ENCODE measurements at regions not wholly inside any gene's neighbourhood (a gene's known extent, or its start where the extent isn't known, plus 50 kb on each side); places are given as distances from the start of the nearest gene placed in this dataset.

- H3F3A ChIP-seq (ENCODE audit: insufficient read depth), result no peaks in the 10 kb centered on the region
- no peaks in the 10 kb centered on the region for H4K20me1 ChIP-seq (ENCODE audit: low read depth, low read length)
- H3K36me3 ChIP-seq (ENCODE audit: low read length), result no peaks in the 10 kb centered on the region
- H3K4me2 ChIP-seq (ENCODE audit: low read depth, low read length, poor library complexity, severe bottlenecking), result no peak overlapping the region
- H3K27me3 ChIP-seq (ENCODE audit: low read length), result no peaks in the 10 kb centered on the region
- 0 out of 2 replicates have a peak, but pooled peaks cover 5% of the 10 kb centered on the region for H3K9me2 ChIP-seq (replicated peaks; ENCODE audit: insufficient read depth, low read length)
- no peak overlapping the region for H3K27ac ChIP-seq (ENCODE audit: low read depth, low read length)
- no peak overlapping the region for H3K9ac ChIP-seq (ENCODE audit: low read length)
- H3K79me2 ChIP-seq (ENCODE audit: insufficient read depth, low read length), result no peaks in the 10 kb centered on the region
- no peaks in the 10 kb centered on the region for H3K9me3 ChIP-seq (ENCODE audit: insufficient read depth, low read length)
- H2AFZ ChIP-seq (ENCODE audit: low read depth, low read length, severe bottlenecking), result no peak overlapping the region
- TF ChIP-seq CTCF (IDR thresholded peaks at IDR 0.05; ENCODE audit: insufficient read depth, low read length, poor library complexity, severe bottlenecking) (no peak), EZH2phosphoT487 (conservative IDR thresholded peaks at IDR 0.05; ENCODE audit: low read length) (no peak)
- no peak overlapping the region for H3K4me3 ChIP-seq (ENCODE audit: insufficient read depth, low read length, poor library complexity, severe bottlenecking)
Observed at GRCh38 chr17:70891306-70891705, 722.0 kb downstream of the KCNJ2 start.

GRCh38 chr17:70892527-70892926 lies 723.2 kb downstream of the KCNJ2 start:
- H3K79me2 ChIP-seq (ENCODE audit: insufficient read depth, low read length), result no peaks in the 10 kb centered on the region
- H4K20me1 ChIP-seq (ENCODE audit: low read depth, low read length), result no peaks in the 10 kb centered on the region
- TF ChIP-seq CTCF (IDR thresholded peaks at IDR 0.05; ENCODE audit: insufficient read depth, low read length, poor library complexity, severe bottlenecking) (no peak), EZH2phosphoT487 (conservative IDR thresholded peaks at IDR 0.05; ENCODE audit: low read length) (no peak)
- H2AFZ ChIP-seq (ENCODE audit: low read depth, low read length, severe bottlenecking), result no peak overlapping the region
- H3K4me2 ChIP-seq (ENCODE audit: low read depth, low read length, poor library complexity, severe bottlenecking), result no peak overlapping the region
- H3K27ac ChIP-seq (ENCODE audit: low read depth, low read length), result no peak overlapping the region
- H3K9me2 ChIP-seq (replicated peaks; ENCODE audit: insufficient read depth, low read length), result 0 out of 2 replicates have a peak, but pooled peaks cover 5% of the 10 kb centered on the region
- H3K4me3 ChIP-seq (ENCODE audit: insufficient read depth, low read length, poor library complexity, severe bottlenecking), result no peak overlapping the region
- H3K9me3 ChIP-seq (ENCODE audit: insufficient read depth, low read length), result no peaks in the 10 kb centered on the region
- H3K27me3 ChIP-seq (ENCODE audit: low read length), result no peaks in the 10 kb centered on the region
- no peaks in the 10 kb centered on the region for H3F3A ChIP-seq (ENCODE audit: insufficient read depth)
- H3K36me3 ChIP-seq (ENCODE audit: low read length), result no peaks in the 10 kb centered on the region
- no peak overlapping the region for H3K9ac ChIP-seq (ENCODE audit: low read length)

GRCh38 chr17:70896843-70897242 lies 727.5 kb downstream of the KCNJ2 start:
- Histone ChIP-seq H4K20me1 (ENCODE audit: low read depth, low read length) (no peaks in the 10 kb centered on the region), H3K4me2 (ENCODE audit: low read depth, low read length, poor library complexity, severe bottlenecking) (no peak overlapping the region), H3K36me3 (ENCODE audit: low read length) (no peaks in the 10 kb centered on the region), H3K27ac (ENCODE audit: low read depth, low read length) (no peak overlapping the region), H2AFZ (ENCODE audit: low read depth, low read length, severe bottlenecking) (no peak overlapping the region), H3F3A (ENCODE audit: insufficient read depth) (no peaks in the 10 kb centered on the region), H3K27me3 (ENCODE audit: low read length) (no peaks in the 10 kb centered on the region), H3K79me2 (ENCODE audit: insufficient read depth, low read length) (no peaks in the 10 kb centered on the region), H3K4me3 (ENCODE audit: insufficient read depth, low read length, poor library complexity, severe bottlenecking) (no peak overlapping the region), H3K9me3 (ENCODE audit: insufficient read depth, low read length) (no peaks in the 10 kb centered on the region), H3K9ac (ENCODE audit: low read length) (no peak overlapping the region), H3K9me2 (replicated peaks; ENCODE audit: insufficient read depth, low read length) (no peaks in the 10 kb centered on the region)
- TF ChIP-seq EZH2phosphoT487 (conservative IDR thresholded peaks at IDR 0.05; ENCODE audit: low read length) (no peak), CTCF (IDR thresholded peaks at IDR 0.05; ENCODE audit: insufficient read depth, low read length, poor library complexity, severe bottlenecking) (no peak)
